GM21360 (cell line): ENCODE measurements at regions not wholly inside any gene's neighbourhood (a gene's known extent, or its start where the extent isn't known, plus 50 kb on each side); places are given as distances from the start of the nearest gene placed in this dataset.
"Not testable (repeated sequence)": the region's sequence is repeated elsewhere in the genome, so short reads cannot be mapped to it uniquely, and the experiment has no call there.

Source experiments
- ATAC-seq: cut with Tn5 transposase; IDR thresholded peaks from one replicate; pipeline ENCODE4 v1.9.1; 2021; ENCODE audit warnings: mild to moderate bottlenecking, moderate library complexity; ENCODE audit not compliant: unreplicated experiment

DNA sequence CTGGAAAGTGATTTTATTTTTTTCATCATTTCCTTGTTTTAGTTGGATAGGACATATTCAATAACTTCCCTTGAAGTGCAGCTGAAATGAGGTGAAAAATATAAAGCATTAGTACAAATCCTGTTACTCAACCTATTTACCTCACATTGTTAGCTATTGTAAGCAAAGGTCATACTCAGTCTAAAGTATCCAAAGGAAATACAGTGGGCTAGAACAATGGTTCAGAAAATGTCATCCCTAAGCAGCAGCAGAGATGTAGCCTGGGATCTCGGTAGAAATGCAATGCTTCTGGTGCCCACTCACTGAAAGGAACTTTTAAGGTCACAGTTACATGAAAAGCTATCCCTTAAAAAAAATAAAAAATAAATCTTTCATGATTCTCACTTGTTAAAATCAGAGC, 300.6 kb downstream of the PPP4R3C start:
- ATAC-seq, result no peak

DNA sequence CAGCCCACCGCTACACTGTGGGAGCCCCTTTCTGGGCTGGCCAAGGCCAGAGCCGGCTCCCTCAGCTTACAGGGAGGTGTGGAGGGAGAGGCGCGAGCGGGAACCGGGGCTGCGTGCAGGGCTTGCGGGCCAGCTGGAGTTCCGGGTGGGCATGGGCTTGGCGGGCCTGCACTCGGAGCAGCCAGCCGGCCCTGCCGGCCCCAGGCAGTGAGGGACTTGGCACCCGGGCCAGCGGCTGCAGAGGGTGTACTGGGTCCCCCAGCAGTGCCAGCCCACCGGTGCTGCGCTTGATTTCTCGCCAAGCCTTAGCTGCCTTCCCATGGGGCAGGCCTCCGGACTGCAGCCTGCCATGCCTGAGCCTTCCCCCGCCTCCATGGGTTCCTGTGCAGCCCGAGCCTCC, 306.2 kb downstream of the PPP4R3C start:
- not testable (repeated sequence) for ATAC-seq

DNA sequence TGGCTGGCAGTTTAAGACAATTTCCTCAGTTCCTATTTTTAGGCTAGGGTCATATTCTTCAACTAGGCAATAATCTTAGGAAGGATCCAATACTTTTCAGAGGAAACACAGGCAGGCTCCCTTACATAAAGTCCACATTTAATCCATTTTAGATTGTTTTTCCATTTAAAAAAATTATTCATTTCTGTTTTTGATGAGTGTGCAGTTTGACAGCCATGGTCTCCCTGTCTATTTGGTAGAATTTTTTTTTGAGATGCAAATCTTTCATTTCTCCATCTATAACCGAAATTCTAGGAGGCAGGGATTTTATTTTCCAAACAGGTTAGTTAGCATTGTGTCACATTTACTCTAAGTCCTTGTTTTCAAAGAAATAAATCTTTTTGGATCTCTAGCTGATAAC, 326.8 kb downstream of the PPP4R3C start:
- ATAC-seq, result no peak

DNA sequence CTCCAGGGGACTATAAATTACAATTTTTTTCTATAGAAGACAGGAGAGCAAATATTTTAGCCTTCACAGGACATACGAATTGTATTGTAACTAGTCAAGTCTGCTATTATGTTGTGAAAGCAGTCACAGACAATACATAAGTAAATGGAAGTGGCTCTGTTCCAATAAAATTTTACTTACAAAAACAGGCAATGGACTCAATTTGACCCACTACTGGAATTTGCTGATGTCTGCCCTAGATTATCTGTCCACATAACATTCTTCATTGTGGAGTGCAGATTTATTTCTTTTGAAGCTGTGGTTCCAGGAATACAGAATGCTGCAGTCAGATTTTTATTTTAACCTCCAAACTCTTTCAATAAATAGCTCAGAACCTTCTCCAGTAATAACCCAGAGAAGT, 330.3 kb downstream of the PPP4R3C start:
- no peak for ATAC-seq

DNA sequence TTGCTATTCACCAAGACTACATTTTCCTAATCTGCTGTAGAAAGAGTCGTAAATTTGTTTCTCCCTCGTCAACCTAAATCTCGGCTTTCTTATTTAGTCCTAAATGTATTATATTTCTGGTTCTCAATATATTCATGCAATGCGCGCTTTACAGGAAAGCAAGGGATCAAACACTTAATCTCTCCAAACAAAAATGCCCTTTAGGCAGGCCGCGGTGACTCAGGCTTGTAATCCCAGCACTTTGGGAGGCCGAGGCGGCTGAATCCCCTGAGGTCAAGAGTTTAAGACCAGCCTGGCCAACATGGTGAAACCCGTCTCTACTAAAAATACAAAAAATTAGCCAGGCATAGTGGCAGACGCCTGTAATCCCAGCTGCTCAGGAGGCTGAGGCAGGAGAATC, 376.0 kb downstream of the PPP4R3C start:
- not testable (repeated sequence) for ATAC-seq

DNA sequence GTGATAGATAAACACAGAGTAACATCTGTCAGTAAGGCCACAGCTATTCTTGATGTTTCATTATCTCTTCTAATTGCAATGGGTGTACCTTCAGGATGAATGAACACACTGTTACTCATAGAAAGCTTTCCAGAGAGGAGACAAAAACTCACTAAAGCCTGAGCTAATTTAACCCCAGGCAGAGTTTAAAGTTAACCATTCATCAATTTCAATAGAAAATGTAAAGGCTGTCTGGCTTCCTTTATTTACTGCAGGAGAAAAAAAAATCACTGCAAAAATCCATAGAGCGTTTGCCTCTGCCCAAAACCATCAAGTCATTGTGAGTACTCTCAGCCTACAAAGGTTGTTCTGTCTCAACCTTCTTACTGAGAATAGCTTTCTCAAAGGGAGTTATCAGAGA, 376.9 kb downstream of the PPP4R3C start:
- no peak for ATAC-seq

DNA sequence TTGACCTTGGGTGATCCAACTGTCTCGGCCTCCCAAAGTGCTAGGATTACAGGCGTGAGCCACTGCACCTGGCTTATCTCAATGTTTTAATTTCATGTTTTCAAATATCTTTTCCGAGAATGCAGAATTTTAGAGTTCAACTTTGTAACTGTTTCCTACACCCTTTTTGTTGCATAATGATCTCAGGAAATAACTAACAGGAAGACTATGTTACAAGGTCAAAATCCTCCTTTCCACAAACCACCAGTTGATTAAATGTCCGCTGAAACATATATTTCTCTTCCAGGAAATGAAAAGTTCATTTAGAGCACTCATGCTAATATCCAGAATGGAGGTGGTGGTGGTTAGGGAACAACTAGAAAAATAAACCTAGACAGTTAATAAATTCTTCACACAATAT, 377.8 kb downstream of the PPP4R3C start:
- no peak for ATAC-seq

DNA sequence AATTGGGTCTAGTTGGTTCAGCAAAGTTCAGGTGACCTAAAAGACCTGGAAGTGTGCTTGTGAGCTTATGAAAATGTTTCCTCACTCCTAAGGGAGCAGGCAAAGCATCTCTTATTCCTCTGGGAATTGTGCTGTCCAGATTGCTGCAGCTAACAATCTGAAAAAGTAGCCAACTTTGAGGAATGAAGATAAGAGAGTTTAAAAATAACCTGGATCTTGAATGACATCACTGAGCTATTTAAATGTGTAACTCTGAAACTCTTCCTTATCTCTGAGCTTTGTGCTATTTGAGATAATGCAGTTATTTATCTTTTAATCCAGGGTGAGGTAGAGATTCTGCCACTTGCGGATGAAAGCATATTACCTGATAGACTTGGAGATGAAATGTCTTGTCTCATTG, 384.8 kb downstream of the PPP4R3C start:
- ATAC-seq, result no peak

DNA sequence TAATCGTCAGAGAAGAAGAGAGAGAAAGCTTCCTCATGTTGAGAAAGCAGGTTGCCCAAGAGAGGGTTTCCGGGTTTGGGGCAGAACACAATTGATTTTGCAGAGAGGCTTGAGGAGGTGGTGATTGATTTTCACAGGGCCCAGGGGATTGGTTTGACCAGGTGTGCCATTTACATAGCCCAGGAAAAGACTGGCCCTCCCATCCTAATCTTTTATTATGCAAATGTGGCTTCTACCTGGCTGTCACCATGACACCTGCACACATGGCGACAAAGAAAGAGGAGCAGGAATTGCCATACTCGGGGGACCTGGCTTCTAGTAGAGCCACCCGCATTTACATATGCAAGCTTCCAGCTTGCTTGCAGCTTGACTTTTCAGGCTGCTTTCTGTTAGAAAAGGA, 405.3 kb downstream of the PPP4R3C start:
- ATAC-seq, result no peak

DNA sequence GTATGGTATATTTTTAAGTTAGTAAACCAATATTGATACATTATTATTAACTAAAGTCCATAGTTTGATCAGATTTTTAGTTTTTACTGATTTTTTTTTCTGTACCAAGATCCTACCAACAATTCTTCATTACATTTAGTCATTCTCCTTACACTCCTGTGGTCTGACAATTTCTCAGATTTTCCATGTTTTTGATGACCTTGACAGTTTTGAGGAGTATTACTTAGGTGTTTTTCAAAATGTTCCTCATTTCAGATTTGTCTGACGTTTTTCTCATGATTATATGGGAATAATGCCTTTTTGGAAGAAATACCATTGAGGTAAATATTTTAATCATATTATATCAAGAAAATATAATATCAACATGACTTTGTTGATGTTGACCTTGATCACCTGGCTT, 423.8 kb downstream of the PPP4R3C start:
- no peak for ATAC-seq

DNA sequence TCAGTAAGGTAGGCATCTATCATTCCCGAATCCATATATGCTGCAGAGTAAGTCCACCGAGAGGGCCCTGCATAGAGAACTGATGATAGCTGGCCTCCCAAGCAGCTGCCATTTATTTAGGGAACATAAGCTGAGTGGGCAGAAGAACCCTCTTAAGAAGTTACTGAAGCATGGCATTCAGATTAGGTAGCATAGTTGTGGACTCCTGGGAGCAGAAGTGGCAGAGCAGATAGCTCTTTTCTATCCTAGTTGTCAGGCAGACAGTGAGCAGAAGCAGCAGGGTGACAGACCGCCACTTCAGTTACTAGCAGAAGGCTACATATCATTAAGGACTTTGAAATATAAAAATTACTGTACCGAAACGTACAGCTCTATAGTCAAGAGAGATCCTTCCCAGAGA, 454.7 kb downstream of the PPP4R3C start:
- ATAC-seq, result no peak

DNA sequence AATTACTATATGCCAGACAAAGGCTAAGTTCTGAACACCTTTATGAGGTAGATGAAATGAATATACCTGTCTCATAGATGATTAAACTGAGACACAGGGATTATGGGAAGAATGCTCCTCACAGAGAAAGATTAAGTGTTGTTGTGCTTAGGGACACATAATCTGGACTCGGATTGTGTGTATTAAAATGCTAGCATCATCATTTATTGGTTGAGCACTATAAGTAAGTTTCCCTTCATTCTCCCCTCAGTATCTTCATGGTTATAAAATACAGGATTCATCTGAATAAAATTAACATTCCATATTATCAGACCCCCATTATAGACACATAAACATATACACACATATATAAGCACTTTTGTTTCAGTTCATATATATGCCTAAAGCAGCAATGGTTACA, 463.5 kb downstream of the PPP4R3C start:
- no peak for ATAC-seq

DNA sequence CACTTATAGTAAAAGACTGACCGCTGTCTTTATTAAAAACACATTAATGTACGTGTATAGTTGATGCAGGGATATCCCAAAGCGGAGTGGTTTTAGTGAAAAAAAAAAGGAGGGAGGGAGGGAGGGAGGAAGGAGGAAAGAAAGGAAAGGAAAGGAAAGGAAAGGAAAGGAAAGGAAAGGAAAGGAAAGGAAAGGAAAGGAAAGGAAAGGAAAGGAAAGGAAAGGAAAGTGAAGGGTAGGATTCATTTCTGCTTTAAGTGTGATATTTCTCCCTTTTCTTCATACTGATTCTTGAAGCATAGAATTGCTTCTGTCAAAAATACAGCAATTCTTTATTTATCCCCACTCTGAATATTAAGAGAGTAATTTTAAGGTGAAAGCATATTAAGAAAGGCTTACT, 504.9 kb downstream of the PPP4R3C start:
- ATAC-seq, result no peak

DNA sequence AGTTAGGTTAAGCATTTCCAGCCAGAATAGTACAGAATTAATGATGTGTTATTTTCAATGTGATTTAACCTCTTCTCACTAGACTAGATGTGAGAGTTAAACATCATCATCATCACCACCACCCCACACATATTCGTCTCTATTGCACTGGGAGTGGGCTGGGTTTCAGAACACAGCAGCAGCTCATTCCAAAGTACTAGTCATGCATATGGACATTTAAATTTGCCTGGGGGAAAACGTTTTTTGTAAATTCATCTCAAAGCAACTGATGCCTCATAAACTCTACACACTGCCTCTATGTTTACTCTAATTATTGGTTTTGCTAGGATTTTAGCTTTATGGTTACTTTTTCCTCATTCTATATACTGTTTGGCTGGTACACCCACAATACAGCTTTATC, 509.1 kb downstream of the PPP4R3C start:
- ATAC-seq, result no peak

DNA sequence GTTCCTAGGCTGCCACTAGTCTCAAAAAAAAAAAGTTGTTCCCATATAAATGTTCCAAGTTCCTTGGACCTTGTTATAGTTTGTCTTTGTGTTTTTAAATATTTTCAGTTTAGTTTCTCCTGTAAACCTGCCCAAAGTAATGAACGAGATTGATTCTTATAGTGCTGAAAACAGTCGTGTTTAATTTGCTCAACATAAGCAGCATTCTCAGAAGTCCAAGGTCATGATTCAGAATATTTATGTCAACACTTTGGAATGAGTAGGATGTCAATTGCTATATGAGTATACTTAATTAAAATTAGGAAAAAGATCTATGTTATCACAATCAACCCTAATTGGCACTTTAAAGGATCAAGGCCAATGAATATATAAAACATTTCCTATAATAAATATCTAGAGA, 510.9 kb downstream of the PPP4R3C start:
- no peak for ATAC-seq

DNA sequence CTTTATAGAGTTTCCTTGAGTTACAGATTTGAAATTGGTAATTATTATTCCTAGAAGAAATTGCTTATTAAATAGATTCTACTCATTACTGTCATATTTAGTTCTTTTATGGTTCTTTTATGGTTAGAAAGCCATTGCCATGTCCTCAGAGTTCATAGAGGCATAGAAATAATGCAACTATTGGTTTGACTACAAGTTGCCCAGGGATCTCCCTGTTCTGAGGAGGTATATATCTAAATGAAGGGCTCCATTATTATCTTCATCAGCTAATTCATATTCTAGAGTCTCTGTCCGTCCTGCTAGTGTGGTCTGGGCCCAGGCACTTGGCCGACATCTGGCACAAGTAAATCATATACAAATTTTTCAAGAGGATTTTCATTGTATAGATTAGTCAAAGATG, 535.7 kb downstream of the PPP4R3C start:
- ATAC-seq, result no peak

DNA sequence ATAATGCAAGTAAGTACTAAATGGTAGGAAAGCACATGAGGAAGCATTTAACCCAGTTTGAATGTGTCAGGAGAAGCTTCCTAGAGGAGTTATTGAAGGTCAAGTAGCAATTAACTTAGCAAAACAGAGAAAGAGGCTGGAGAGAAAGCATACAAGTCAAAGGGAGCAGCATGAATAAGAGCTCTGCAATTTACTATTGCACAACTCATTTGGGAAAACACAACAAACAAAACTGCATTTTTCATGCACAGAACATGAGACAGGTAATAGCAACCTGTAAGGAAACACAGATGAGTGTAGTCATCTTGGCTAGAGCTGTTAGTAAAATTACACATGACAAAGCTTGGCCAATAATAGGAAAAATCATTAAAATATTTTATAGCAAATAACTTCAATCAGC, 538.1 kb downstream of the PPP4R3C start:
- no peak for ATAC-seq

DNA sequence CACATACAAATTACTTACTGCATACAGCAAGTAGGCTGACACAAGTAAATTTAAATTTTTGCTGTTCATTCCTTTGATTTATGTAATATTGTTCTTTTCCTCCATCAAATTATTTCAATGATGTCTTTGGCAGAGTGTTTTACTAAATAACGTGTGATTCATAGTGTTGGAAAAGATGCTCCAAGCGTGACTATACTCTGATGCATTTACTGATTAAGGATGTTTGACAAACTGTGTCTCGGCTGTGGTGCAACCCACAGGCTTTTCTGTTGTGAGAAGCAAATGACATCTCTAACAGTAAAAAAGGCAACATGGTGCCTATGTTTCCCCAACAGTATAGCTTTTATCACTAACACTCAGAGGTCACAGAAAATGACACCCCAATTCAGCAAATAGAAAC, 540.9 kb downstream of the PPP4R3C start:
- no peak for ATAC-seq

DNA sequence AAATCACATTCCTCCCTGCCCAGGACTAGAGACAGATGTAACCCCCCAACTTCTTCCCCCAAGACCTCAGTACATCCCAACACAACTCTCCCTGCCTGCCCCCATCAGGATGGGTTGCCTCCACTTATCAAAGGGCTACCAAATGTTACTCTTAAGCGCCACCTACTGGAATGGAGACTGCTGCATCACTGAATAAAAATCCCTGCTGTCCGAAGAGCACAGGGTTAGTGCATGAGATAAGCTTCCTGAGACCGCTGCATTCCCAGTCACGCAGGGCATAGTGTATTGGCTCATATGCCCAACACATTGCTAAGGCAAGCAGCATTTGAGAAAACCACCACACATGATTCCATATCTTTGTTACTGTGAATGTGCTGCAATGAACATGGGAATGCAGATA, 544.5 kb downstream of the PPP4R3C start:
- ATAC-seq, result peak; percentile 62

DNA sequence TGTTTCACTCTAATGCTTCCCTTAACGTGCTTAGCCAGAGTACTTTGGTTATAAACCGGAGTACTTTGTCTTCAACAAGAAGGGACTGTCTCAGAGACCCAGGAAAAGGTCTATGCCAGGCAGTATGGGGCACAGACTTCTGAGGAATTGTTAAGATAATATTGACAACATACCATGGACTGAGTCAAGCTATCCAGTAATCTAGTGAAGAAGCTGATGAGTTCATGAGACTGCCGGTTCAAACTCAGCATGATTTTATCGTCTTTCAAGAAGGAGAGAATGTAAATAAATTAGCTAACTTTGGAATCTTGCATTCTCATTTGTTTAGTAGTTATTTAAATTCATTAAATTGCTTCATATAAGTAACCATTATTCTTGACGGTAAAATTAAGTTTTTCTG, 546.1 kb downstream of the PPP4R3C start:
- ATAC-seq, result no peak

DNA sequence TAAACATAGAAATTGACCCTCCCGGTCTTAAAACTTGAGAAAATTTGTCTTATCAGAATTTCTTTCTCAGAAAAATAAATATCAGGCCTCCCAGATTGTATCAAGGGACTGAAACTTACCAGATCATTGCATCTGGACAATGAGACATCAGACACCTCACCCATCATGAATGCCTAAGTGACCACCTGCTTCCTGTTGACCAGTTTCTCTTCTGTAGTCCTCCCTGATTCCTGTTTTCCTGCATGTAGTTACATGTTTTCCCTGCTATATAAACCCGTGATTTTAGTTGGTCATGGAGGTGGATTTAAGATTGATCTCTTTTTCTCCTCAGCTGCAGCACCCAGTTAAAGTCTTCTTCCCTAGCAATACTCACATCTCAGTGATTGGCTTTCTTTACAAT, 548.1 kb downstream of the PPP4R3C start:
- ATAC-seq, result no peak

DNA sequence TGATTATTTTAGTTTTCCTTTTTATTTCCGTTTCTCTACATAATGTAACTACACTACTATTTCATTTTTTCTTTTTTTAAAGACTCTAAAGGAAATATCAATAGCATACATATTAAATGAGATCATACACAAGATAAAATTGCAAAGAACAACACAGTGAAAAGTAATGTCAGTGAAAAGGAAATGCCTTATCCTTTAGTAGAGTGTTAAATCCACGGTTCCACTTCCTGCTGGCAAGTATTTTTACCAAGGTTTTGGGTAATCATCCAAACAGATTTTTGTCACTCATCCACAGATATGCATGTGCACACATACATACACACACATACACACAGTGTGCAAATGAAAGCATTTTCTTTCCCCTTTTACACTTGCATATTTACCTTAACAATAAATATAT, 548.9 kb downstream of the PPP4R3C start:
- ATAC-seq, result no peak

DNA sequence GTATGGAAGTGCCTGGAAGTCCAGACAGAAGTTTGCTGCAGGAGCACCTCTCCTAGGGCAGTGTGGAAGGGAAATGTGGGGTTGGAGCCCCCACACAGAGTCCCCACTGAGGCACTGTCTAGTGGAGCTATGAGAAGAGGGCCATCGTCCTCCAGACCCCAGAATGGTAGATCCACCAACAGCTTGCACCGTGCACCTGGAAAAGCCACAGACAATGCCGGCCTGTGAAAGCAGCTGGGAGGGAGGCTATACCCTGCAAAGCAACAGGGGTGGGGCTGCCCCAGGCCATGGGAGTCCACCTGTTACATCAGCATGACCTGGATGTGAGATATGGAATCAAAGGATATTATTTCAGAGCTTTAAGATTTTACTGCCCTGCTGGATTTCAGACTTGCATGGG, 551.4 kb downstream of the PPP4R3C start:
- not testable (repeated sequence) for ATAC-seq

DNA sequence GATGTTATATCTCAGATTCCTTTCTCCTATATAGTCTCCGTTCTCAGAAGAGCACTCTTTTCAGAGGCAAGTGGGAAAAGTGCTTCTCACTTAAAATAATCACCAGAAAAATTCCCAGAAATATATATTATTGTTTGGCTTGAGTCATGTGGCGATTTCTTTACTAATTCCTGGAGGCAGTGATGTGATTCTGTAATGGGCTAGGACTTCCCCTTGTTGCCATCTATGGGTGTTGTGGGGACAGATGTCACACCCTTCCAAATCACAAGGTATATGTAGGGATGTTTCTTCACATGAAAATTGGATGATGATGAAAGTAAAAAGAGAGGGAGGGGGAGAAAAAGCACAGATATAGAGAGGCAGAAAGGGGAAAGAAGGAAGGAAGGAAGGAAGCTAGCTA, 553.4 kb downstream of the PPP4R3C start:
- ATAC-seq, result no peak
